DMS 273 (cell line): ENCODE measurements at regions not wholly inside any gene's neighbourhood (a gene's known extent, or its start where the extent isn't known, plus 50 kb on each side); places are given as distances from the start of the nearest gene placed in this dataset.

ENCODE experiments used
- DNase-seq: peaks from one replicate; lab custom pipeline; 2025; ENCODE audit not compliant: unreplicated experiment; lab: John Stamatoyannopoulos, UW

- DNase-seq = no peak
Measured at GRCh38 chr20:48259456-48259855, 474.2 kb upstream of the SULF2 start.

GRCh38 chr20:48257833-48258232, 472.6 kb upstream of the SULF2 start:
- DNase-seq = no peak

GRCh38 chr20:48247961-48248360, 462.7 kb upstream of the SULF2 start:
- no peak for DNase-seq

GRCh38 chr20:48246061-48246790, 460.9 kb upstream of the SULF2 start:
- DNase-seq = no peak

- no peak for DNase-seq
Measured at GRCh38 chr20:48242623-48243022, 457.3 kb upstream of the SULF2 start.

GRCh38 chr20:48241482-48241881, 456.2 kb upstream of the SULF2 start:
- DNase-seq = no peak

GRCh38 chr20:48238781-48239180, 453.5 kb upstream of the SULF2 start:
- no peak for DNase-seq

- no peak for DNase-seq
Measured at GRCh38 chr20:48238326-48238725, 453.0 kb upstream of the SULF2 start.

GRCh38 chr20:48236000-48236970, 451.0 kb upstream of the SULF2 start:
- no peak for DNase-seq

GRCh38 chr20:48234951-48235350, 449.7 kb upstream of the SULF2 start:
- DNase-seq = no peak

- no peak for DNase-seq
Measured at GRCh38 chr20:48231253-48231930, 446.1 kb upstream of the SULF2 start.

- no peak for DNase-seq
Measured at GRCh38 chr20:48230216-48230615, 444.9 kb upstream of the SULF2 start.

GRCh38 chr20:48227381-48227780, 442.1 kb upstream of the SULF2 start:
- DNase-seq = no peak

- DNase-seq = no peak
Measured at GRCh38 chr20:48226642-48227041, 441.4 kb upstream of the SULF2 start.

- no peak for DNase-seq
Measured at GRCh38 chr20:48224533-48225050, 439.3 kb upstream of the SULF2 start.

- no peak for DNase-seq
Measured at GRCh38 chr20:48223715-48224114, 438.4 kb upstream of the SULF2 start.

- DNase-seq = no peak
Measured at GRCh38 chr20:48222595-48223180, 437.4 kb upstream of the SULF2 start.

GRCh38 chr20:48220033-48220633, 434.9 kb upstream of the SULF2 start:
- DNase-seq = no peak

- no peak for DNase-seq
Measured at GRCh38 chr20:48219306-48219705, 434.0 kb upstream of the SULF2 start.

GRCh38 chr20:48217190-48217589, 431.9 kb upstream of the SULF2 start:
- no peak for DNase-seq

GRCh38 chr20:48215536-48215935, 430.3 kb upstream of the SULF2 start:
- no peak for DNase-seq
